GM13977 (cell line): ENCODE measurements at regions not wholly inside any gene's neighbourhood (a gene's known extent, or its start where the extent isn't known, plus 50 kb on each side); places are given as distances from the start of the nearest gene placed in this dataset.

Source experiments
- DNase-seq: peaks from one replicate; pipeline ENCODE4 v3.0.0; 2012; ENCODE audit warnings: low spot score
- CTCF ChIP-seq: IDR thresholded peaks from 2 replicates; pipeline ENCODE4 v1.5.1; 2012; ENCODE audit warnings: mild to moderate bottlenecking, control low read depth; ENCODE audit not compliant: insufficient read depth; ENCODE audit errors: extremely low read depth, missing control alignments
- in situ Hi-C: fragments of 300-500 bp; cut with MboI; formaldehyde crosslinking; loops from one replicate; pipeline ENCODE4 v1.12.0; 2022; ENCODE audit warnings: low sequenced_read_pairs, low pct_unique_long_range_greater_than_20kb, mixed read lengths, inconsistent platforms; ENCODE audit not compliant: unreplicated experiment

GRCh38 chr4:104235967-104236366 is 258.7 kb downstream of the CXXC4 start:
- no peak for DNase-seq
- no peak for TF ChIP-seq CTCF
- in situ Hi-C loops = no loop called here

GRCh38 chr4:104217526-104217925 is 277.2 kb downstream of the CXXC4 start:
- no peak for TF ChIP-seq CTCF
- DNase-seq = no peak
- in situ Hi-C loops = no loop called here

- no peak for TF ChIP-seq CTCF
- DNase-seq = no peak
- in situ Hi-C loops = no loop called here
Observed at GRCh38 chr4:104211657-104212056, 283.0 kb downstream of the CXXC4 start.

- DNase-seq = no peak
- in situ Hi-C loops = no loop called here
- TF ChIP-seq CTCF = no peak
Observed at GRCh38 chr4:104210420-104210819, 284.3 kb downstream of the CXXC4 start.

GRCh38 chr4:104206784-104207183 is 287.9 kb downstream of the CXXC4 start:
- DNase-seq = no peak
- in situ Hi-C loops = no loop called here
- no peak for TF ChIP-seq CTCF

GRCh38 chr4:104205116-104205515 is 289.6 kb downstream of the CXXC4 start:
- DNase-seq = no peak
- no peak for TF ChIP-seq CTCF
- in situ Hi-C loops = no loop called here

- in situ Hi-C loops = no loop called here
- no peak for DNase-seq
Observed at GRCh38 chr4:104188301-104188700, 306.4 kb downstream of the CXXC4 start.

More at GRCh38 chr4:104188301-104188700, 306.4 kb downstream of the CXXC4 start:
- no peak for TF ChIP-seq CTCF
